ENCODE measurements at regions not wholly inside any gene's neighbourhood (a gene's known extent, or its start where the extent isn't known, plus 50 kb on each side); places are given as distances from the start of the nearest gene placed in this dataset.

- no peaks in the 10 kb centered on the region for H3K27me3 ChIP-seq (replicated peaks; ENCODE audit: insufficient read depth)
- TF ChIP-seq POLR2A (IDR thresholded peaks at IDR 0.05) (no peak), POLR2AphosphoS5 (IDR thresholded peaks at IDR 0.05) (peak; percentile 81)
- WGBS: 12% methylated on average over 5 of the region's 5 CpGs
These were observed 1049.2 kb downstream of the AACS start for GRCh38 chr12:126114441-126114840.

GRCh38 chr12:126117502-126117901 is 1052.3 kb downstream of the AACS start:
- TF ChIP-seq POLR2AphosphoS5 (IDR thresholded peaks at IDR 0.05) (no peak), POLR2A (IDR thresholded peaks at IDR 0.05) (no peak), CTCF (IDR thresholded peaks at IDR 0.05) (no peak)
- H3K9me3 ChIP-seq: no peaks in the 10 kb centered on the region
- H3K4me1 ChIP-seq (replicated peaks): no peaks in the 10 kb centered on the region
- WGBS: 76% methylated on average over 3 of the region's 3 CpGs
- H3K27me3 ChIP-seq (replicated peaks; ENCODE audit: insufficient read depth): no peaks in the 10 kb centered on the region
- no peak overlapping the region for H3K27ac ChIP-seq
- no peak for DNase-seq (ENCODE audit: low spot score)
- H3K36me3 ChIP-seq: no peaks in the 10 kb centered on the region
- H3K4me3 ChIP-seq: no peak overlapping the region
- intact Hi-C loops (cut with DNase I): no loop called here

More at GRCh38 chr12:126114441-126114840, 1049.2 kb downstream of the AACS start:
- Histone ChIP-seq H3K9me3 (no peaks in the 10 kb centered on the region), H3K36me3 (no peaks in the 10 kb centered on the region), H3K27ac (no peak overlapping the region), H3K4me3 (no peak overlapping the region), H3K4me1 (replicated peaks) (no peaks in the 10 kb centered on the region)
- DNase-seq (ENCODE audit: low spot score): peak; percentile 13
- intact Hi-C loops (cut with DNase I): no loop called here

DNA sequence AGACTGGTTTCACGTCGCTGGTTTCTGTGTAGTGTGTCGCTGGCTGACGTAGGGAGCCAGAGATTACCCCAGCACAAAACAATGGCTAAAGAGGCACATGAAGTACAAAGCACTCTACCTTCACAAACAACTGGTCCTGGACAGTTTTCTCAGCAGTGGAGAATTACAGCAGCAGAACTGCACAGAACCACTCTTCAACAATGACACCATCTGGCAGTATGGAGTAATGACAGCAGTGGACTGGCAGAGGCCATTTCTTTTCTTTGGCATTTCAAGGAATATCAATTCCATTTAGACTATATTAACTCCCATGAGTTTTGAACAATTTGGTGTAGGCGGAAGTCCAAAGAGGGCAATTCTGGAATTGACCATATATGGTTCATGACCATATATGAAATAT is 1074.1 kb downstream of the AACS start:
- no peak overlapping the region for H3K4me3 ChIP-seq
- DNase-seq (ENCODE audit: low spot score): no peak
- intact Hi-C loops (cut with DNase I): no loop called here
- H3K4me1 ChIP-seq (replicated peaks): no peaks in the 10 kb centered on the region
- TF ChIP-seq POLR2AphosphoS5 (IDR thresholded peaks at IDR 0.05): no peak
- H3K27me3 ChIP-seq (replicated peaks; ENCODE audit: insufficient read depth): no peaks in the 10 kb centered on the region
- H3K36me3 ChIP-seq: no peaks in the 10 kb centered on the region
- no peaks in the 10 kb centered on the region for H3K9me3 ChIP-seq
- 96% methylated on average over 5 of the region's 5 CpGs for WGBS
- H3K27ac ChIP-seq: no peak overlapping the region

GRCh38 chr12:126144603-126145002 is 1079.4 kb downstream of the AACS start:
- Histone ChIP-seq H3K27ac (no peak overlapping the region), H3K36me3 (no peaks in the 10 kb centered on the region), H3K4me1 (replicated peaks) (no peaks in the 10 kb centered on the region), H3K9me3 (no peaks in the 10 kb centered on the region), H3K4me3 (no peak overlapping the region), H3K27me3 (replicated peaks; ENCODE audit: insufficient read depth) (no peaks in the 10 kb centered on the region)
- DNase-seq (ENCODE audit: low spot score): no peak
- TF ChIP-seq POLR2A (IDR thresholded peaks at IDR 0.05) (no peak), CTCF (IDR thresholded peaks at IDR 0.05) (no peak), POLR2AphosphoS5 (IDR thresholded peaks at IDR 0.05) (no peak)
- 83% methylated on average over 4 of the region's 4 CpGs for WGBS
- intact Hi-C loops (cut with DNase I): no loop called here

DNA sequence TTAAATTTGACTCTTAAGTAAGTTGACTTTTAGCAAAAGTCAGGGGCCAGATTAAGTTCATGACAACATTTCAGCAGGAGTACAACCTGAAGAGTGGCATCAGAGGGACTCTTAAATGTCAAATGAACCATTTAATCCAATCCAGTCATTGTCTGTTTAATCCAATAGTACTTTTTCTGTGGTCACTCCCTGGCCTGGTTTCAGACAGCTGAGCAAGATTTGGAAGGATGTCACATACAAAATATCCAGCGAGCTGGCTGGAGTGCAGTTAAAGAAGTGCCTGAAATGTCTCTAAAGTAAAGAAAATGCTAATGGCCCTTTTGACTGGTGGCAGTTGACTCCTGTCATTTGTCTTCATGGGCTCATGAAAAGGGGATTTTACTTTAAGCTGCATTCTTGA is 1082.1 kb downstream of the AACS start:
- Histone ChIP-seq H3K27ac (no peak overlapping the region), H3K4me3 (no peak overlapping the region), H3K36me3 (no peaks in the 10 kb centered on the region), H3K4me1 (replicated peaks) (no peaks in the 10 kb centered on the region), H3K9me3 (no peaks in the 10 kb centered on the region), H3K27me3 (replicated peaks; ENCODE audit: insufficient read depth) (no peaks in the 10 kb centered on the region)
- no peak for TF ChIP-seq POLR2A (IDR thresholded peaks at IDR 0.05)
- no peak for TF ChIP-seq POLR2AphosphoS5 (IDR thresholded peaks at IDR 0.05)
- TF ChIP-seq CTCF (IDR thresholded peaks at IDR 0.05): no peak
- no peak for DNase-seq (ENCODE audit: low spot score)
- intact Hi-C loops (cut with DNase I): no loop called here
- 48% methylated on average over 1 of the region's 1 CpG for WGBS

GRCh38 chr12:126156806-126157574 is 1091.8 kb downstream of the AACS start:
- whole genome bisulfite sequencing: 77% methylated on average over 12 of the region's 12 CpGs
- TF ChIP-seq POLR2AphosphoS5 (IDR thresholded peaks at IDR 0.05) (no peak), POLR2A (IDR thresholded peaks at IDR 0.05) (no peak), CTCF (IDR thresholded peaks at IDR 0.05) (no peak)
- H3K9me3 ChIP-seq: no peaks in the 10 kb centered on the region
- H3K27me3 ChIP-seq (replicated peaks; ENCODE audit: insufficient read depth): no peaks in the 10 kb centered on the region
- H3K36me3 ChIP-seq: no peaks in the 10 kb centered on the region
- no peak for DNase-seq (ENCODE audit: low spot score)
- no peaks in the 10 kb centered on the region for H3K4me1 ChIP-seq (replicated peaks)
- intact Hi-C loops (cut with DNase I): no loop called here
- no peak overlapping the region for H3K27ac ChIP-seq
- H3K4me3 ChIP-seq: no peak overlapping the region

Data from prostate gland (tissue), 2 donors.